ENCODE measurements at regions not wholly inside any gene's neighbourhood (a gene's known extent, or its start where the extent isn't known, plus 50 kb on each side); places are given as distances from the start of the nearest gene placed in this dataset.

- DNase-seq (ENCODE audit: low read depth in 4 of 4, low spot score in 3 of 4) = no peak
Observed at GRCh38 chr14:105818712-105819005, 292.3 kb downstream of the TMEM121 start.

DNA sequence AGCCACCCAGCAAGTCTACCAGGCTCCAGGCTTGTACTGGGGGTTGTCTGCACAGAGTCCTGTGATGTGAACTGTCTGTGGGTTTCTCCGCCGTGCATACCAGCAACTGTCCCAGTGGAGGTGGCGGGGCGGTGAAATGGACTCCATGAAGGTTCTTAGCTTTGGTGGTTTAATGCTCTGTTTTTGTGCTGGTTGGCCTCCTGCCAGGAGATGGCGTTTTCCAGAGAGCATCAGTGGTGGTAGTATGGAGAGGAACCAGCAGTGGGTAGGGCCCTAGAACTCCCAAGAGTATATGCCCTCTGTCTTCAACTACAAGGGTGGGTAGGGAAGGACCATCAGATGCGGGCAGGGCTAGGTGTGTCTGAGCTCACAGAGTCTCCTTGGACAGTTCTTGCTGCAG, 303.8 kb downstream of the TMEM121 start:
- no peak for DNase-seq (ENCODE audit: low read depth in 4 of 4, low spot score in 3 of 4)

GRCh38 chr14:105836160-105836559, 309.8 kb downstream of the TMEM121 start:
- DNase-seq (ENCODE audit: low read depth in 4 of 4, low spot score in 3 of 4) = no peak

GRCh38 chr14:105836730-105837129, 310.3 kb downstream of the TMEM121 start:
- no peak for DNase-seq (ENCODE audit: low read depth in 4 of 4, low spot score in 3 of 4)

DNA sequence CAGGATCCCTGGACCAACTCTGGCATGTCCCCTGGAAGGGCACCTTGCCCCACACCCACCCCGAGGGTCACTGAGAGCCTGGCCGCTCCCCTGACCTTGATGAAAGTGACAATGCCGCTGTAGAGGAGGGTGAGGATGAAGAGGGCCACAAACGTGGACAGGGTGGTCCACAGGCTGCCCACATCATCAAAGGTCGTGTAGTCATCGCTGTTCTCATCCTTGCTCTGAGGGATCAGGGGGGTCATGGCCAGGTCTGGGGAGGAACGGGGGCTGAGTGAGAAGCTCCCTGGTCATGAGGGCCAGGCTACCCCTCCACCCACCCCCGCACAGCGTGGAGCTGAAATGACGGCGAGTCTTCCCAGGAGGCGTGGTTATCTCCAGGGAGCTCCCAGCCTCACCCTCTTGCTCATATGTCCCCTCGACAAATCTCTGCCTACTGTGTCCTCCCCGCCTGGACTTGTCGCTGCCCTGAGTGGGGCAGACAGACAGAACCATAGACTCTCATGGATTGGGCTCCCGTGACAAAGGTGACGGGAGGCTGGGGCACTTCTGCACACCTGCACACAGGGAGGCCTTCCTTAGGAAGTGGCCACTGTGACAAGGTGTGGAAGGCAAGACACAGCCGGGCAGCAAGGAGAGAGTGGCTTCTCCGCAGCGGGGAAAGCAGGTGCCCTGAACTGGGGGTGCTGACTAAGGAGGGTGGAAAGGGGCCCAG, 311.1 kb downstream of the TMEM121 start:
- DNase-seq (ENCODE audit: low read depth in 4 of 4, low spot score in 3 of 4) = no peak

DNA sequence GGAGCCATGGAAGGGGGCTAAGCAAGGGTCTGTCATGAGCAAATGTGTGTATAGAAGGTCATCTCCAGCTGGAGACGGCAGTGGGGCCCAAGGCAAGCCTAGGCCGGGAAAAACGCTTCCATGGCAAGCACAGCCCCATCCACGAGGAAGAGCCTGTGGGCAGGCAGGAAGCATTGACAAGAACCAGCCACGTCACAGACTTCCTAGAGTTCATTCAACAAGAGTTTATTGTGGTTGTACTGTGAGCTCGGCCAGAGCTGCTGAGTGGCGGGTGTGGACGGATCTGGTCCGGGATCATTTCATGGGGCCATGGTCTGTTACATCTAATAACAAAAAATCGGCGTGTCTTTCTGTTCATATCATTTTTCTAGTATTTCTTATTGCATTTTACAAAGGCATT, 311.7 kb downstream of the TMEM121 start:
- DNase-seq (ENCODE audit: low read depth in 4 of 4, low spot score in 3 of 4) = no peak

DNA sequence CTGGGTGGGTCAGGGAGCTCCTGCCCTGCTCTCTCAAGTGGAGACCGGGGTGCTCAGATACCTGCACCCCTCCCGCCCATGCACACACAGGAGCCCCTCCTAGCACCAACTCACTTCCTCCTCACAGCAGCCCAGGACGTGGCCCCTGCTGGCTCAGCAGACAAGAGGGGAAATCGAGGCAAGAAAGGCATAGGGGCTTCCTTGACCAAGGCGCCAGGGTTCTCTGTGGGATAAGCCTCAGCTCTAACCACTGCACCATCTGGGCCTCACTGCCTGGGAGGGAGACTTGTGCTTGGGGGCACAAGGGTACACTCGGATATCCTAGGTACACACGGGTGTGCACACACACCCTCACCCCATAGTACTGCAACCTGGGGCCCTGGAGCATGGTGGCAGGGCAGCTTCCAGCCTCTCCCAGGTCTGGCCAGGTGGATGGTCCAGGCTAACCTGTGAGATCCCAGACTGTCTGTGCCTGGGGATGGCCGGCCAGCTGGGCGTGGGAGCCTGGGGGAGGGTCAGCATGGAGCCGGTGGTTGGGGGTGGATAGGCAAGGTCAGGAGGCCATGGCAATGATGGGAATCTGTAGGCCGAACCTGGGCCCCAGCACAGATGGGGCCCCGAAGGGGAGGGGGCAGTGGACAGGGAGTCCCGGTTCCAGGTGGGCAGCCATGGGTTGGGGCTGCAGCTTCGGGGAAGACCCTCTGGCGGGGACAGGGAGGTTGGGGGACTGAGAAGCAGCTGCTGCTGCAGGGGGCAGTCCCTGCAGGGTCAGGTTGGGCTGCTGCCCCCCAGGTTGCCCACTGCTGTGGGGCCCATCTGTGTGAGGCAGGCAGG, 312.4 kb downstream of the TMEM121 start:
- DNase-seq (ENCODE audit: low read depth in 4 of 4, low spot score in 3 of 4) = no peak

DNA sequence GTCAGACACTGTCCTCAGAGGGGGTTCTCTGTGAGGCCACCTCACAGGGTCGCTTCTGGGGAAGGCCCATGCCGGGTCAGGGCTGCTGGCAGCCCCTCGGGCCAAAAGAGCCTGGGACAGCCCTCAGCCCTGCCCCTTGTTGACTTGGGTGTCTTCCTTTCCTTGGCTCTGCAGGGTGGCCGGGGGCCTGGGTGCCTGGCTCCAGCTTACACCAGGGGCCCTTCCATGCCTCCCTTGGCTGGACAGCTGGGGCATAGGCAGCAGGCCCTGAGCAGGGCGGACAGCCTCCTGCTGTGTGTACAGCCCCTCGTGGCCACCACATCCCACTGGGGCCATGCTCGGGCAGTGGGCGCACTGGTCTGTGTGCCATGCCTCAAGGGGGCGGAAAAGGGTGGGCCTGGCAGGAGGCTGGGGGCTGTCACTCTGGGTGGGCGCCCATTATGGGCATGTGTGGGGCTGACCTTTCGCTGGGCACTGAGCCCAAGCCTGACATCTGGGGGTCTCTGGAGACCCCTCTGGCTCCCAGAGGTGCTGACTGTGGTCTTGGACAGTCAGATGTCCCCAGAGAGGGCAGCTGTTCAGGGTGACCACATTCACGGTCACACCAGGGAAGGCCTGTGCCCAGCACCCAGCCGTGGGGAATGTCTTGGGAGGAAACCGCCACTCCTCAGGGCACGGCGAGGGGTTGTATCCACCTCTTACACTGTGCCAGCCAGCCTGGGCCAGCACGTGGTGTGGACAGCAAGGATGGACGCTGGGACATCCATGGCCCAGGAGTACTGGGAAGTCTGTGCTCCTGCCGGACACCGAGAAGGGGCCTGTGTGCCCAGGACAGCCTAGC, 313.3 kb downstream of the TMEM121 start:
- no peak for DNase-seq (ENCODE audit: low read depth in 4 of 4, low spot score in 3 of 4)

DNA sequence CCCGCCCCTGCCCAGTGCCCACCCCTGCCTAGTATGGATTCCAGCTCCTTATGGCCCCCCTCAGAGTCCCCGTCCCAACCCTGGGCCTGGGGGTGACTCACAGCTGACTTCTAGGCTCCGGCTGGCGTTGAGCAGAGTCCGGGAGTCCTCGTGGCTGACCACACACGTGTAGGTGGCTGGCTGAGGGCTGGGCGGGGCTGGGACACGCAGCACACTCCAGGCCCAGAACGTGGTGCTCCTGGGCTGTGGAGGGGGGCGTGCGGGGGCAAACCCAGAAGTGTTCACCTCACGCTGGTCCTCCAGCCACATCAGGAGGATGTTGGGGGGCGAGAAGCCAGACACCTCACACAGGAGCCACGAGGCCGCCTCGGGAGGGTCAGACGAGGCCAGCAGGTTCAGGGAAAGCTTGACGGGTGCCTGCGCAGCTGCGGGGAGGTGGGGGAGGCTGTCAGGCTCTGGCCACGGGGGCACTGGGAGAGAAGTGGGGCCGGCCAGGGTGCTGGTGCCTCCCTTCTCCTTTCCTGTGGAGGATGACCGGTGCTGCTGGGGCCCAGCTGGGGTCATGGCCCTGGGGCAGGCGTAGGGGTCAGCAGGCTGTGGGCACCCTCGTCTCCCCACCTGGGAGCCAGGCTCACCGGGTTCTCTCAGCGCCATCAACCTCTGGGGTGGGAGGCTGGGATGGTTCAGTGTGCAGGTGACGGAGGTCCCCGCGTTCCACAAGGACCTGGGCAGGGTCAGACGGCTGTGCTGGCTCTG, 314.1 kb downstream of the TMEM121 start:
- DNase-seq (ENCODE audit: low read depth in 4 of 4, low spot score in 3 of 4) = no peak

DNA sequence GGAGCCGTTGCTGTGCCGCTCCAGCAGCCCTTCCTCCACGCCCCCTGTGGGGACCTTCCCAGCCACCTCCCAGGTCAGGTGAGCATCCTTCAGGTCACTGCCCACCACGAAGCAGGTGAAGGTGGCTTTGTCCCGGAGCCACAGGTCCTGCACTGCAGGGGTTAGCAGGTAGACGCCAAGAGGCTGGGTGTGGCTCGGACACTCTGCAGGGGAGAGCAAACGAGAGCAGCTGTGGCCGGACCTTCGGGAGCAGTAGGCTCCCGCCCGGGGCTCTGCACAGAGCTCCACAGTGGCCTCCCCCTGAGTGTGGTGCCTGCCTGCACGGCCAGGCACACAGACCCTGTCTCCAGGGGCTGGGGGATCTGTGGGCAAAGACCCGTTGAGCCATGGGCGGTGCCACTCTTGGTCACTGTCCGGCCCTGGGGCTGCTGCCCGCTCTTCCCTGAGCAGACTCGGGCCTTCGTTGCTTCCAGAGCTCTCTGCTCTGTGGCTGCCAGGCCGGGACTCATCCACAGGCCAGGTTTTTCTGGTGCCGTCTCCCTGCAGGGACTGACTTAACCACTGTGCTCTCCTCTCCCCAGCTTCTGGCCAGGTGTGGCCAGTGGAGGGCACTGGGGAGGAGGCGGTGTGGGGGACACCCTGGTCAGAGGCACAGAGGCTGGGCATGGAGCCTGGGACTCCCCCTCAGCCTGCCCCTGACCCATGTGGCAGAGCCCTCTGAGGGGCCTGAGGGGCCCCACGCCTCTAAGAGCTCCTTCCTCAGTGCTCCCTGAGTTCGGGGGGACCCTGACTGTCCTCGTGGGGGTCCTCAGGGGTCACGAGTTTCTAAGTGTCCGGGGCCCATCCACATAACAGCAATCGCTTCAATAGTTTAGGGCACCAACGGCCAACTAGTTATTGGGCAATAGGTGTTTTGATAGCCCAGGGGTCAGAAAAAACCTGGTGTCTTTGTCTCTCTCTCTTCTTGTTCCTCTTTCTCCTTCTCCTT, 314.9 kb downstream of the TMEM121 start:
- no peak for DNase-seq (ENCODE audit: low read depth in 4 of 4, low spot score in 3 of 4)

DNA sequence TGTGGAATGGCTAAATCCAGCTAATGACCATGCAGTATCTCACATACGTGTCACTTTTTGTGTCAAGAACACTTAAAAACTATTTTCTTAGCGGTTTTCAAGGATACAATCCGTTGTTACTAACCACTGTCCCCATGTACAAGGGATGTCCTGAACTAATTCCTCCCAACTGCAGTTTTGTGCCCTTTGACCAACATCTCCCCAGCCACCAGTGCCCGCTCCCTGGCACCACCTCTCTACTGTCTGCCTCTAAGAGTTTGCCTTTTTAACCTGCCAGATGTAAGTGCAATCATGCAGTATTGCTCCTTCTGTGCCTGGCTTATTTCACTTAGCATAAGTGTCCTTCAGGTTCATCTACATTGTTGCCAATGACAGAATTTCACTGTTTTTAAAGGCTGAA, 315.7 kb downstream of the TMEM121 start:
- no peak for DNase-seq (ENCODE audit: low read depth in 4 of 4, low spot score in 3 of 4)

DNA sequence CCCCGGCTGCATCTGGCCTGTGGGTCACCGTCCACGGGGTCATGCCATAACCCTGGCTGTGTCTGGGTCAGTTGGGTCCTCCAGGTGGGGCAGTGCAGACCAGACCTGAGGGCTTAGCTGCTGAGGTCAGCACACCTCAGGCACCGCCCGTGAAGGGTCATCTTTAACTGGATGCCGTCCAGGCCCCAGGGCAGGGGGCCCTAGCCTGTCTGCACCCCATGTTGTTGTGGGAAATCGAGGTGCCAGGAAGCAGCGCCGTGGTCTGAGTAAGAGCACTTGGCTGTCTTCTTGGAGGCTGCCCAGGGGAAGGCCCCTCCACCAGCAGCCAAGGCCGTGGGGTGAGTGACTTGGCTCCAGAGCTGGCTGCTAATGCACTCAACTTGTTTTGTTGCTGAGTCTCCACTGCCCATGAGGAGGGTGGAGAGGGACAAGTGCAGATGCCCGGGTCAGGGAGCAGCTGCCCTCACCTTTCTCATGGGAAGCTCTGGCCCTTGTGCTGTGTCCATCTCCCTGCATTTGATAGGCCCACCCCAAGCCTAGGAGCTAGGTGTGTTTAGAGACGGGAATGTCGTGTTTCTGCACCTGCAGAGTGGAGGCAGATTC, 317.2 kb downstream of the TMEM121 start:
- no peak for DNase-seq (ENCODE audit: low read depth in 4 of 4, low spot score in 3 of 4)

DNA sequence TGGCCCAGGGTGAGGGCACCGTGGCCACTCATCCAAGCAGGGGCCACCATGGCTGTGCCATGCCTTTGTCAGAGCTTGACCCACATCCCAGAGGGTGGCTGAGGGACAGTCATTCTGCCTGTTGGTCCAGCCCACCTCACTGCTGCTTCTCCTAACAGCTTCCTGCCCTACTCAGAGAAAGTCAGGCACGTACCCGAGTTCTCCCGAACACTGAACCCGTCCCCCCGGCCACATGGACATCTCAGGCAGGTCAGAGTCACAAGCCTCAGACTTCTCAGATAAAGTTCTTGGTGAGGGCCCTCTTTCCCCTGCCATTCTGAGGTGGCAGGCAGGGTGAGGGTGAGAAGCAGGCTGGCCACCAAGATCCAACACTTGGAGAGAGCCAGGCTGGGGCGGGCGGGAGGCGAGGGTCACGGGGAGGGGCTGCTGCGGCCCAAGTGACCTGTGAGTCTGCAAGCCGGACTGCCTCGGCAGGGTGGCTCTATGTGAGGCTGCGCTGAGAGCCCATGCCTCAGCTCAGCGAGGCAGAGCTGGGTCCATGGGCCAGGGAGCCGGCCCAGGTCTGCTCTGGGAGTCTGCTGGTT, 317.8 kb downstream of the TMEM121 start:
- DNase-seq (ENCODE audit: low read depth in 4 of 4, low spot score in 3 of 4) = no peak

DNA sequence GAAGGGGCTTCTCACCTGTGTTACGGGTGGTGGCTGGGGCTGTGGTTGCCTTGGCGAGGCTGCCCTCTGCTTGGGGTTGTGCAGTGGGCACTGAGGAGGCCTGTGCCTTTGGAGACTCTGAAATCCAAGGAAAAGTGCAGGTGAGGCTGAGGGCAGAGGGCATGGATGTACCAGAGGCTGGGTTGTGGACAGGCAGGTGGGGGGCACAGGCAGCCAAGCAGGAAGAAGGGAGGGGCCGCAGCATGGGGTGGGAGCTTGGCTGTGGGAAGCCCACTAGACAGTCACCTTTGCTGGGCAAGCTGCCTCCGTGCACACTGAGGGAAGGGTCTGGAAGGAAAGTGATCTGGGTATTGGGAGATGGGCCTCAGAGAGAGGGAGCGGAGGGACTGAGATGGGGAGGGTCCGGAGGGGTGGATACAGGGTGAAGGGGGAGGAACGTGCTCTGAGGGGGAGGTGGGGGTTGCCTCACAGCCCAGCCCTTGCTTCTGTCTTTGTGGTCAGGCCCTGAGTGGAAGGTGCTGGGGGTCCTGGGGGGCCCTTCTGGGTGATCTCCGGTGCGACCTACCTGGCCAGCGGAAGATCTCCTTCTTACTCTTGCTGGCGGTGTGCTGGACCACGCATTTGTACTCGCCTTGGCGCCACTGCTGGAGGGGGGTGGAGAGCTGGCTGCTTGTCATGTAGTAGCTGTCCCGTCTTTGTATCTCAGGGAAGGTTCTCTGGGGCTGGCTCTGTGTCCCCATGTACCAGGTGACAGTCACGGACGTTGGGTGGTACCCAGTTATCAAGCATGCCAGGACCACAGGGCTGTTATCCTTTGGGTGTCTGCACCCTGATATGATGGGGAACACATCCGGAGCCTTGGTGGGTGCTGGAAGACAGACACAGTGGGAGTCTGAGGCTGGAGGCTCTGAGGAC, 318.7 kb downstream of the TMEM121 start:
- DNase-seq (ENCODE audit: low read depth in 4 of 4, low spot score in 3 of 4) = no peak

GRCh38 chr14:105845725-105846309, 319.4 kb downstream of the TMEM121 start:
- no peak for DNase-seq (ENCODE audit: low read depth in 4 of 4, low spot score in 3 of 4)

- no peak for DNase-seq (ENCODE audit: low read depth in 4 of 4, low spot score in 3 of 4)
Observed at GRCh38 chr14:105846312-105846711, 319.9 kb downstream of the TMEM121 start.

GRCh38 chr14:105847400-105847799, 321.0 kb downstream of the TMEM121 start:
- no peak for DNase-seq (ENCODE audit: low read depth in 4 of 4, low spot score in 3 of 4)
